Endothelial cell of umbilical vein (primary cell): ENCODE measurements at regions not wholly inside any gene's neighbourhood (a gene's known extent, or its start where the extent isn't known, plus 50 kb on each side); places are given as distances from the start of the nearest gene placed in this dataset.

Experiments
- BruUV-seq: library from RNA; stranded (reverse); fragments of 400-500 nt; replicated peaks from 2 replicates; lab custom pipeline; 2021; lab: Mats Ljungman, UMichigan
- CTCF ChIA-PET: fragments of 300-600, 350-600 bp; sonication (Branson Sonifier 250); formaldehyde crosslinking; loops from one replicate; lab custom pipeline; 2021; ENCODE audit warnings: antibody characterized with exemption, inconsistent platforms; lab: Charles Lee
- POLR2A ChIA-PET: fragments of 300-600, 350-600 bp; sonication (Branson Sonifier 250); formaldehyde crosslinking; loops from one replicate; lab custom pipeline; 2021; ENCODE audit warnings: antibody characterized with exemption, inconsistent platforms; lab: Charles Lee
- DNase-seq: peaks from one replicate; pipeline ENCODE4 v3.0.0-alpha.2; 2011; ENCODE audit warnings: low read depth, low spot score
- FAIRE-seq: peaks from 2 replicates; lab custom pipeline; 2011; peaks lifted over from hg19 to GRCh38; lab: Jason Lieb, UNC
- H2AFZ ChIP-seq: 2 replicates; pipeline ENCODE4 v1.6.0; 2012; ENCODE audit warnings: low read depth, low read length, control low read depth, inconsistent platforms
- H3K27ac ChIP-seq: 2 replicates; pipeline ENCODE4 v1.5.1; 2011; ENCODE audit warnings: low read depth, mild to moderate bottlenecking, control low read depth, low read length, moderate library complexity; ENCODE audit not compliant: insufficient read depth
- H3K27me3 ChIP-seq, 2 experiments: 2 replicates each; pipeline versions ENCODE4 v1.6.0 to v1.6.1; 2011; ENCODE audit warnings: low read length in 2 of 2, mixed read lengths in 1 of 2; ENCODE audit not compliant: control insufficient read depth in 2 of 2, insufficient read depth in 2 of 2
- H3K36me3 ChIP-seq, 2 experiments: 2 replicates in 1 of 2; 3 replicates in 1 of 2; pipeline ENCODE4 v1.5.1; 2011; ENCODE audit warnings: low read length in 2 of 2, mild to moderate bottlenecking in 1 of 2, moderate library complexity in 1 of 2; ENCODE audit not compliant: control insufficient read depth in 2 of 2, insufficient read depth in 2 of 2; ENCODE audit errors: extremely low read depth in 1 of 2
- H3K4me1 ChIP-seq: 3 replicates; pipeline ENCODE4 v1.5.1; 2011; ENCODE audit warnings: mild to moderate bottlenecking, low read length; ENCODE audit not compliant: control insufficient read depth, insufficient read depth; ENCODE audit errors: extremely low read depth
- H3K4me2 ChIP-seq: 2 replicates; pipeline ENCODE4 v1.6.1; 2011; ENCODE audit warnings: low read length, control low read depth, mixed read lengths; ENCODE audit not compliant: insufficient read depth
- H3K4me3 ChIP-seq, 3 experiments: fragments of 200-600 bp in 1 of 3; sonication (generic), shearing (Covaris generic) in 1 of 3; replicated peaks in 1 of 3; 2 replicates each; pipeline ENCODE4 v1.5.1; 2011 to 2016; ENCODE audit warnings: control low read depth in 3 of 3, low read length in 3 of 3, mild to moderate bottlenecking in 2 of 3, inconsistent platforms in 1 of 3, low read depth in 1 of 3, moderate library complexity in 1 of 3; ENCODE audit not compliant: insufficient read depth in 1 of 3
- H3K79me2 ChIP-seq: 2 replicates; pipeline ENCODE4 v1.6.0; 2012; ENCODE audit warnings: low read length, inconsistent platforms; ENCODE audit not compliant: control insufficient read depth, insufficient read depth
- H3K9ac ChIP-seq: replicated peaks from 2 replicates; pipeline ENCODE3; 2011; ENCODE audit warnings: low read length, control low read depth; ENCODE audit not compliant: insufficient read depth; ENCODE audit errors: extremely low read depth
- H3K9me1 ChIP-seq: replicated peaks from 3 replicates; pipeline ENCODE4 v1.6.0; 2011; ENCODE audit warnings: mild to moderate bottlenecking, low read length; ENCODE audit not compliant: control insufficient read depth, insufficient read depth; ENCODE audit errors: extremely low read depth
- H3K9me3 ChIP-seq: replicated peaks from 2 replicates; pipeline ENCODE4 v1.5.1; 2012; ENCODE audit warnings: low read length, inconsistent platforms; ENCODE audit not compliant: control insufficient read depth, insufficient read depth
- H4K20me1 ChIP-seq: replicated peaks from 2 replicates; pipeline ENCODE3; 2011; ENCODE audit warnings: mild to moderate bottlenecking, low read length; ENCODE audit not compliant: control insufficient read depth, insufficient read depth; ENCODE audit errors: extremely low read depth
- CTCF ChIP-seq, 2 donors: IDR thresholded peaks; 1 replicate in 1 of 2; 2 replicates in 1 of 2; pipeline ENCODE4 v1.5.1; 2011; ENCODE audit warnings: low read length in 2 of 2, mild to moderate bottlenecking in 2 of 2, moderate library complexity in 2 of 2, control low read depth in 1 of 2, inconsistent platforms in 1 of 2, low read depth in 1 of 2; ENCODE audit not compliant: insufficient read depth in 1 of 2; ENCODE audit errors: extremely low read depth in 1 of 2
- EZH2 ChIP-seq: IDR thresholded peaks from 2 replicates; pipeline ENCODE4 v1.6.1; 2012; ENCODE audit warnings: borderline replicate concordance, low read depth, mild to moderate bottlenecking, moderate library complexity, low read length, inconsistent platforms; ENCODE audit not compliant: severe bottlenecking
- FOS ChIP-seq: IDR thresholded peaks from 2 replicates; pipeline ENCODE4 v1.6.1; 2011; ENCODE audit warnings: mild to moderate bottlenecking, low read length, moderate library complexity, borderline replicate concordance; ENCODE audit not compliant: insufficient read depth
- GATA2 ChIP-seq: IDR thresholded peaks from 2 replicates; pipeline ENCODE4 v1.7.0; 2011; ENCODE audit warnings: low read depth, mild to moderate bottlenecking, moderate library complexity, mixed read lengths, low read length; ENCODE audit not compliant: insufficient read length, insufficient read depth
- JUN ChIP-seq: IDR thresholded peaks from 2 replicates; pipeline ENCODE4 v1.6.1; 2011; ENCODE audit warnings: borderline replicate concordance, low read depth; ENCODE audit not compliant: insufficient read length, insufficient read depth
- MAX ChIP-seq: IDR thresholded peaks from 2 replicates; pipeline ENCODE4 v1.6.1; 2011; ENCODE audit not compliant: insufficient read depth, insufficient read length
- MYC ChIP-seq: IDR thresholded peaks from one replicate; pipeline ENCODE4 v1.6.1; 2011; ENCODE audit warnings: mild to moderate bottlenecking, low read depth, low read length
- POLR2A ChIP-seq: IDR thresholded peaks from 2 replicates; pipeline ENCODE4 v1.6.1; 2012; ENCODE audit warnings: low read depth, mild to moderate bottlenecking, control low read depth, low read length
- POLR2AphosphoS5 ChIP-seq: IDR thresholded peaks from 2 replicates; pipeline ENCODE4 v1.6.1; 2012; ENCODE audit warnings: low read depth, mild to moderate bottlenecking, control low read depth, low read length, moderate library complexity; ENCODE audit not compliant: insufficient read depth
- dilution Hi-C: fragments of 300-500 bp; cut with MboI; formaldehyde crosslinking; loops from one replicate; pipeline ENCODE4 v1.15.0; 2019; ENCODE audit warnings: low sequenced_read_pairs; ENCODE audit not compliant: extremely low pct_ligation_motif_present
- intact Hi-C: fragments of 100-400 bp; cut with micrococcal nuclease; formaldehyde crosslinking; loops from one replicate; pipeline ENCODE4 v1.10.0; 2022

- FAIRE-seq (peak; percentile 18), DNase-seq (peak; percentile 16)
- ChIA-PET POLR2A (no interaction called here), CTCF (interaction anchor here (1.2 kb wide), 1 partner anchor 10 kb away, joined by 3 read pairs; no protein-coding TSS in a partner anchor)
- Histone ChIP-seq H4K20me1 (no peaks in the 10 kb centered on the region), H3K9ac (no peak overlapping the region), H3K27me3 (no peaks in the 10 kb centered on the region), H3K79me2 (no peaks in the 10 kb centered on the region), H3K36me3 (no peaks in the 10 kb centered on the region), H3K4me2 (no peak overlapping the region), H3K27ac (no peak overlapping the region), H3K9me1 (no peaks in the 10 kb centered on the region), H3K9me3 (no peaks in the 10 kb centered on the region), H3K4me3 (no peak overlapping the region), H2AFZ (no peak overlapping the region), H3K4me1 (peaks cover 19% of the 10 kb centered on the region)
- TF ChIP-seq EZH2: no peak
- no peak for TF ChIP-seq JUN
- no peak for TF ChIP-seq MYC
- no peak for TF ChIP-seq MAX
- TF ChIP-seq POLR2AphosphoS5: no peak
- no peak for TF ChIP-seq FOS
- no peak for TF ChIP-seq GATA2
- no peak for TF ChIP-seq POLR2A
- no peak for TF ChIP-seq CTCF (IDR thresholded peaks at IDR 0.05; ENCODE audit: extremely low read depth in 1 of 2, insufficient read depth in 1 of 2, low read depth in 1 of 2, low read length in 2 of 2)
- intact Hi-C loops (no loop called here), dilution Hi-C loops (no loop called here)
- no TSS peak for BruUV-seq
Observed at GRCh38 chr1:115524236-115524635, 117.5 kb upstream of the VANGL1 start.
